Mucosa of rectum (tissue), 2 donors: ENCODE measurements at regions not wholly inside any gene's neighbourhood (a gene's known extent, or its start where the extent isn't known, plus 50 kb on each side); places are given as distances from the start of the nearest gene placed in this dataset.

Source experiments
- H3K27ac ChIP-seq, 2 donors: one replicate each; pipeline ENCODE4 v1.7.0; 2013; ENCODE audit warnings: inconsistent platforms in 2 of 2, low read depth in 2 of 2, low read length in 2 of 2
- H3K27me3 ChIP-seq, 2 donors: one replicate each; pipeline ENCODE4 v1.7.0; 2013; ENCODE audit warnings: low read length in 2 of 2; ENCODE audit not compliant: control insufficient read depth in 2 of 2, insufficient read depth in 2 of 2
- H3K36me3 ChIP-seq, 2 donors: one replicate each; pipeline ENCODE4 v1.7.0; 2013; ENCODE audit warnings: low read length in 2 of 2; ENCODE audit not compliant: control insufficient read depth in 2 of 2, insufficient read depth in 2 of 2
- H3K4me1 ChIP-seq, 2 donors: one replicate each; pipeline ENCODE4 v1.7.0; 2013; ENCODE audit warnings: low read length in 2 of 2, mild to moderate bottlenecking in 1 of 2; ENCODE audit not compliant: control insufficient read depth in 2 of 2, insufficient read depth in 2 of 2
- H3K4me3 ChIP-seq, 2 donors: one replicate each; pipeline ENCODE4 v1.7.0; 2013; ENCODE audit warnings: low read length in 2 of 2
- H3K9ac ChIP-seq, 2 donors: one replicate each; pipeline ENCODE4 v1.7.0; 2013; ENCODE audit warnings: low read length in 2 of 2, low read depth in 1 of 2, mild to moderate bottlenecking in 1 of 2
- H3K9me3 ChIP-seq, 2 donors: one replicate each; pipeline ENCODE4 v1.7.0; 2013; ENCODE audit warnings: low read length in 2 of 2; ENCODE audit not compliant: control insufficient read depth in 2 of 2
- donor health status: healthy.
- donor health status: Normal muscosa, but diverticular disease.

GRCh38 chr15:26355472-26356074 is 417.3 kb downstream of the GABRB3 start:
- Histone ChIP-seq H3K27ac (no peak overlapping the region), H3K4me3 (no peak overlapping the region), H3K9me3 (no peaks in the 10 kb centered on the region), H3K36me3 (no peaks in the 10 kb centered on the region), H3K9ac (no peak overlapping the region), H3K27me3 (no peaks in the 10 kb centered on the region), H3K4me1 (no peaks in the 10 kb centered on the region)

GRCh38 chr15:26352909-26353308 is 420.0 kb downstream of the GABRB3 start:
- Histone ChIP-seq H3K36me3 (no peaks in the 10 kb centered on the region), H3K4me3 (no peak overlapping the region), H3K9me3 (peaks cover 0 to 2% of the 10 kb centered on the region in 2 donors), H3K27me3 (no peaks in the 10 kb centered on the region), H3K27ac (no peak overlapping the region), H3K9ac (no peak overlapping the region), H3K4me1 (no peaks in the 10 kb centered on the region)

- no peak overlapping the region for H3K27ac ChIP-seq
- H3K27me3 ChIP-seq, result no peaks in the 10 kb centered on the region
- no peaks in the 10 kb centered on the region for H3K36me3 ChIP-seq
- H3K9ac ChIP-seq, result no peak overlapping the region
- no peak overlapping the region for H3K4me3 ChIP-seq
- peaks cover 0 to 2% of the 10 kb centered on the region in 2 donors for H3K9me3 ChIP-seq
- H3K4me1 ChIP-seq, result no peaks in the 10 kb centered on the region
Observed at GRCh38 chr15:26352406-26352805, 420.5 kb downstream of the GABRB3 start.

GRCh38 chr15:26325495-26325894 is 447.4 kb downstream of the GABRB3 start:
- H3K4me3 ChIP-seq, result no peak overlapping the region
- H3K36me3 ChIP-seq, result no peaks in the 10 kb centered on the region
- H3K27me3 ChIP-seq, result no peaks in the 10 kb centered on the region
- no peaks in the 10 kb centered on the region for H3K4me1 ChIP-seq
- no peak overlapping the region for H3K27ac ChIP-seq
- peaks cover 0 to 4% of the 10 kb centered on the region in 2 donors for H3K9me3 ChIP-seq
- no peak overlapping the region for H3K9ac ChIP-seq

GRCh38 chr15:26323566-26323965 is 449.3 kb downstream of the GABRB3 start:
- Histone ChIP-seq H3K4me3 (no peak overlapping the region), H3K36me3 (no peaks in the 10 kb centered on the region), H3K27ac (no peak overlapping the region), H3K4me1 (no peaks in the 10 kb centered on the region), H3K27me3 (no peaks in the 10 kb centered on the region), H3K9ac (no peak overlapping the region), H3K9me3 (no peaks in the 10 kb centered on the region)

- Histone ChIP-seq H3K9ac (no peak overlapping the region), H3K4me1 (no peaks in the 10 kb centered on the region), H3K27me3 (no peaks in the 10 kb centered on the region), H3K9me3 (peaks cover 0 to 4% of the 10 kb centered on the region in 2 donors), H3K27ac (no peak overlapping the region), H3K4me3 (no peak overlapping the region), H3K36me3 (no peaks in the 10 kb centered on the region)
Observed at GRCh38 chr15:26318689-26319088, 454.2 kb downstream of the GABRB3 start.

GRCh38 chr15:26314577-26314976 is 451.4 kb upstream of the ATP10A start:
- no peak overlapping the region for H3K27ac ChIP-seq
- H3K9ac ChIP-seq, result no peak overlapping the region
- H3K36me3 ChIP-seq, result no peaks in the 10 kb centered on the region
- H3K4me3 ChIP-seq, result no peak overlapping the region
- H3K4me1 ChIP-seq, result no peaks in the 10 kb centered on the region
- H3K9me3 ChIP-seq, result peaks cover 0 to 4% of the 10 kb centered on the region in 2 donors
- H3K27me3 ChIP-seq, result no peaks in the 10 kb centered on the region

- no peak overlapping the region for H3K27ac ChIP-seq
- no peaks in the 10 kb centered on the region for H3K9me3 ChIP-seq
- no peak overlapping the region for H3K9ac ChIP-seq
Observed at GRCh38 chr15:26311710-26312236, 448.6 kb upstream of the ATP10A start.

GRCh38 chr15:26298659-26299170 is 435.6 kb upstream of the ATP10A start:
- H3K9me3 ChIP-seq, result peaks cover 0 to 4% of the 10 kb centered on the region in 2 donors
- H3K36me3 ChIP-seq, result no peaks in the 10 kb centered on the region
- H3K27me3 ChIP-seq, result no peaks in the 10 kb centered on the region
- no peak overlapping the region for H3K9ac ChIP-seq
- no peaks in the 10 kb centered on the region for H3K4me1 ChIP-seq
- H3K4me3 ChIP-seq, result no peak overlapping the region
- H3K27ac ChIP-seq, result no peak overlapping the region

More at GRCh38 chr15:26311710-26312236, 448.6 kb upstream of the ATP10A start:
- H3K4me3 ChIP-seq, result no peak overlapping the region
- no peaks in the 10 kb centered on the region for H3K27me3 ChIP-seq
- H3K36me3 ChIP-seq, result no peaks in the 10 kb centered on the region
- no peaks in the 10 kb centered on the region for H3K4me1 ChIP-seq

GRCh38 chr15:26298010-26298658 is 435.0 kb upstream of the ATP10A start:
- Histone ChIP-seq H3K27me3 (no peaks in the 10 kb centered on the region), H3K27ac (no peak overlapping the region), H3K4me3 (no peak overlapping the region), H3K9ac (no peak overlapping the region), H3K36me3 (no peaks in the 10 kb centered on the region), H3K9me3 (peaks cover 0 to 4% of the 10 kb centered on the region in 2 donors), H3K4me1 (no peaks in the 10 kb centered on the region)
